ENCODE measurements at regions not wholly inside any gene's neighbourhood (a gene's known extent, or its start where the extent isn't known, plus 50 kb on each side); places are given as distances from the start of the nearest gene placed in this dataset.

GRCh38 chr20:6407163-6407562, 284.3 kb upstream of the FERMT1 start:
- Histone ChIP-seq H3K4me1 (no peaks in the 10 kb centered on the region), H3K27me3 (no peaks in the 10 kb centered on the region), H3K9me3 (no peaks in the 10 kb centered on the region), H3K4me3 (no peak overlapping the region), H3K27ac (no peak overlapping the region), H3K36me3 (no peaks in the 10 kb centered on the region)
- intact Hi-C loops (cut with DNase I; ENCODE audit: low total_unique reads), result no loop called here
- 65 to 81% (median 79%) methylated on average over 5 of the region's 5 CpGs for WGBS, 5 donors
- DNase-seq, result no peak
- no peak for TF ChIP-seq EP300 (IDR thresholded peaks at IDR 0.05)
- no peak for TF ChIP-seq POLR2A (IDR thresholded peaks at IDR 0.05)
- TF ChIP-seq CTCF (IDR thresholded peaks at IDR 0.05), result no peak
- no peak for TF ChIP-seq POLR2AphosphoS5 (IDR thresholded peaks at IDR 0.05)

GRCh38 chr20:6401893-6402557, 279.2 kb upstream of the FERMT1 start:
- DNase-seq, result peak in 1 of 2 donors; percentile 6
- Histone ChIP-seq H3K9me3 (no peaks in the 10 kb centered on the region), H3K4me1 (peaks cover 0 to 5% (median 0%) of the 10 kb centered on the region in 4 donors), H3K36me3 (no peaks in the 10 kb centered on the region), H3K4me3 (no peak overlapping the region), H3K27me3 (no peaks in the 10 kb centered on the region), H3K27ac (peak overlapping the region in 1 of 5 donors; percentile 38)
- 26 to 44% (median 38%) methylated on average over 3 of the region's 3 CpGs for WGBS, 5 donors
- intact Hi-C loops (cut with DNase I; ENCODE audit: low total_unique reads), result no loop called here
- TF ChIP-seq POLR2A (IDR thresholded peaks at IDR 0.05) (no peak), EP300 (IDR thresholded peaks at IDR 0.05) (no peak), CTCF (IDR thresholded peaks at IDR 0.05) (no peak), POLR2AphosphoS5 (IDR thresholded peaks at IDR 0.05) (no peak)

GRCh38 chr20:6397115-6397514, 274.3 kb upstream of the FERMT1 start:
- H3K9me3 ChIP-seq, result no peaks in the 10 kb centered on the region
- no peak overlapping the region for H3K27ac ChIP-seq
- peaks cover 0 to 5% (median 0%) of the 10 kb centered on the region in 4 donors for H3K4me1 ChIP-seq
- DNase-seq, result no peak
- no peaks in the 10 kb centered on the region for H3K36me3 ChIP-seq
- TF ChIP-seq POLR2AphosphoS5 (IDR thresholded peaks at IDR 0.05) (no peak), CTCF (IDR thresholded peaks at IDR 0.05) (no peak), EP300 (IDR thresholded peaks at IDR 0.05) (no peak), POLR2A (IDR thresholded peaks at IDR 0.05) (no peak)
- no peak overlapping the region for H3K4me3 ChIP-seq
- WGBS, 5 donors, result 77 to 89% (median 84%) methylated on average over 2 of the region's 2 CpGs
- no peaks in the 10 kb centered on the region for H3K27me3 ChIP-seq
- intact Hi-C loops (cut with DNase I; ENCODE audit: low total_unique reads), result no loop called here

- intact Hi-C loops (cut with DNase I; ENCODE audit: low total_unique reads), result no loop called here
- 0 to 21% (median 1%) methylated on average over 2 of the region's 2 CpGs for WGBS, 5 donors
- no peak for TF ChIP-seq POLR2A (IDR thresholded peaks at IDR 0.05)
- TF ChIP-seq POLR2AphosphoS5 (IDR thresholded peaks at IDR 0.05), result no peak
- TF ChIP-seq CTCF (IDR thresholded peaks at IDR 0.05), result no peak
- no peak for TF ChIP-seq EP300 (IDR thresholded peaks at IDR 0.05)
- no peak overlapping the region for H3K27ac ChIP-seq
- no peak overlapping the region for H3K4me3 ChIP-seq
- peaks cover 0 to 4% (median 0%) of the 10 kb centered on the region in 4 donors for H3K4me1 ChIP-seq
- H3K9me3 ChIP-seq, result no peaks in the 10 kb centered on the region
- no peaks in the 10 kb centered on the region for H3K27me3 ChIP-seq
- DNase-seq, result no peak
- no peaks in the 10 kb centered on the region for H3K36me3 ChIP-seq
Observed at GRCh38 chr20:6395695-6396094, 272.9 kb upstream of the FERMT1 start.
